Stimulated activated naive CD4-positive, alpha-beta T cell (primary cell): ENCODE measurements at regions not wholly inside any gene's neighbourhood (a gene's known extent, or its start where the extent isn't known, plus 50 kb on each side); places are given as distances from the start of the nearest gene placed in this dataset.

Experiments
- DNase-seq, 6 experiments: peaks; one replicate each; lab custom pipeline; 2025; lab: John Stamatoyannopoulos, UW

GRCh38 chr20:39904476-39905112 lies 784.4 kb downstream of the MAFB start:
- no peak for DNase-seq

DNA sequence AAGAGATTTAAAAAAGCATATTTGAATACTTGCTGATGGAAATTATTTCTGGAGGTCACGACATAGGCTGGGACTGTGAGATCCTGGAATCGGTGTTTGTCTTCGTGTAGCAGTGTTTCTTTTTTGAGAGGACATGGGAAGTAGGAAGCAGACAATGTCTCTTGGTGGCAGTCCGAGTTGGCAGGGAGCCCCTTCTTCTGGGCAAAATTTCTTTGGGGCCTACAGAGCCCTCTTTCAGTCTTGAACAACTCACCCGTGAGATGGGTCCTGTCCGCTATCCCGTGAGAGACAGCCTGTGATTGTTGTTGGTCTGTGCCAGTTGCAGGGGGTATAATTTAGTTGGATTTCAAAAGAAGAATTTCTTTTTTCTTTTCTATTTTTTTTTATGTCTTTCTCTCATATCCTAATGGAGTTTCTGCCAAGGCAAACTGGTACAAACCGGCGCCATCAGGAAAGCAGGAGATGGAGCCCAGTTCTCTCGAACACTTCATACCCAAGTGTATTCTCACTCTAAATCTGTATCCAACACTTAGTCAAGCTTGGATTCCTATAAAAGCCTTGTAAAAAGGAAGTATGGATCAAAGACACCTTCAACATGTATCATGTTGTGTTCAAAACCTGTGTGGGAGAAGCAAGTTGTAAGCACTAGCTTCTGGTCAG lies 785.1 kb downstream of the MAFB start:
- DNase-seq, result no peak

- DNase-seq, result no peak
Measured at GRCh38 chr20:39899881-39900280, 789.2 kb downstream of the MAFB start.

DNA sequence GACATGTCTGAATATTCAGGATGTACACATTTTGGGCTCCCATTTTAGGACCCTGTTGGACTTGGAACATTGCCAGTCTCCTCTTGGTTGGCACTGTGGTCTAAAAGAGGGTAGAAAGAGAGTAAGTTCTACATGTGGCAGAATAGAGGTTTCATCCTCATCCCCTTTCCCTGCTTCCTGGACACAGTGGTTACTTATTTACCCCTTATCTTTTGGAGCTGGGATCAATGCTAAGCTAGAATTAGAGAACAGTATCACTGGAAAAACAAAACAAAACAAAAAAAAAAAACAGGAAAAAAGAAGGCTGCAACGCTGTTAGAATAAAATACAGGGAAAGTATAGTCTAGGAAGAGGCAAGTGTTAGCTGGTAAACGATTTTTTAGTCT lies 790.6 kb downstream of the MAFB start:
- no peak for DNase-seq

GRCh38 chr20:39897781-39898466 lies 791.1 kb downstream of the MAFB start:
- DNase-seq, result no peak

- no peak for DNase-seq
Measured at GRCh38 chr20:39897058-39897457, 792.0 kb downstream of the MAFB start.

- DNase-seq, result no peak
Measured at GRCh38 chr20:39894067-39894466, 795.0 kb downstream of the MAFB start.

DNA sequence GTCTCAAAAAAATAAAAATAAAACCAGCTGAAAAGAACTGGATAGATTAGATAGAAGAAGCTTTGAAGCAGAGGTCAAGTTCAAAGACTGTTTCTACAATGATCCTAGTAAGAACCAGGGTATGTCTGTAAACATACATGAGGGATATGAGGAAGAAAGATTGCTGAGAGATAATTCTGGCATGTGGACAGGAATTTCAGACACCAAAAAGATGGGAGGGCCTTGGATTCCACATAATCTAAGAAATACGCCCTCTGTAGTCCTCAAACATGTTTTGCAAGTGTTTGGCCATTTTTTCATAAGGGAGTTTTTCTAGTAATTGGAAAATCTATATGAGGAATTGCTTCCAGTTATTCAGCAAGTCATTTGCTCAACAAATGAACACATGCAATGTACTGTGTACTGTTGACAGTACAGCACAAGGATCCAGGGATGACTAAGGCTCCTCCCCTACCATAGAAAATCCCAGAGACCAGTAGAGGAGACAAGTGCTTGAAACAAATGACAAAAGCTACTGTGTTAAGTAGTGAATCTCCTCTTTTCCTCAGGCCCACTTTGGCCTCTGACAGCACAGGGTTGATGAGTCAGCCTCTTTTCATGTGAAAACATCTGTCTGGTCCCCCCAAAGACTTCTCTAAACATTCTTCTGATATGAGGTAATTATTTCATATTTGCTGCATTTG lies 795.9 kb downstream of the MAFB start:
- no peak for DNase-seq

DNA sequence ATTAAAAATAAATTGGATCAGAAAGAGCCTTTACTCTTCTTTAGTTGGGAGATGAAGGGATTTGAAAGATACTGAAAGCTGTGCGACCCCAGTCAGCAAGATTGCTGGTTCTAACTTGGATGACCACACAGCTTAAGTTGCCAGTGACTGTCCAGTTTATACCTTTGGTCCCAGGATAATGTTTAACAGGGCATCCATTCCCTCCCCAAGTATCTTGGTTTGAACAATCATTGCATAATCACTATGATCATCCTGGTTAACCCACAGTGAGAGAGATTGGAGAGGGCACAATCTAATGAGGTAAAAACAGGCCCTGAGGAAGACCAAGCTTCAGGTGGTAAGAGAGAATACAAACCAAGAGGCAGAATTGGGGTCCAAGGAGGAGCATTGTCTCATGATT lies 798.3 kb downstream of the MAFB start:
- DNase-seq, result no peak

DNA sequence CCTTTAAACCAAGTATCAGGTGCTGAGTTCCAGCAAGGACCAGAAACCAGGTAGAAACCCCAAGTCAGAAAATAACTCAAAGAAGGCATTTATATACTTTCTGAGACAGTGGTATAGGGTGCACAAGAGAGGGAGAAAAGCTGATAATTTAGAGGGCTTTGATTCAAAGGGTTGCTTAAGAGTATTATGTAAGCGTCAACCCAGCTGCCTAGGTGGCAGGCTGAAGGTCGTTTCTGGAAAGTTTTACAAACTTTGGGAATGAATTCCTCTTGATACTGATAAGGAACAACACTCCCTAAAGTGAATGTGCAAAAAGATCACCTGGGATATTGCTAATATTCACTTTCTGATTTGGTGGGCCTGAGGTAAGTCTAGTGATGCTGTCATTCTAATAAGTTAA lies 800.7 kb downstream of the MAFB start:
- no peak for DNase-seq

DNA sequence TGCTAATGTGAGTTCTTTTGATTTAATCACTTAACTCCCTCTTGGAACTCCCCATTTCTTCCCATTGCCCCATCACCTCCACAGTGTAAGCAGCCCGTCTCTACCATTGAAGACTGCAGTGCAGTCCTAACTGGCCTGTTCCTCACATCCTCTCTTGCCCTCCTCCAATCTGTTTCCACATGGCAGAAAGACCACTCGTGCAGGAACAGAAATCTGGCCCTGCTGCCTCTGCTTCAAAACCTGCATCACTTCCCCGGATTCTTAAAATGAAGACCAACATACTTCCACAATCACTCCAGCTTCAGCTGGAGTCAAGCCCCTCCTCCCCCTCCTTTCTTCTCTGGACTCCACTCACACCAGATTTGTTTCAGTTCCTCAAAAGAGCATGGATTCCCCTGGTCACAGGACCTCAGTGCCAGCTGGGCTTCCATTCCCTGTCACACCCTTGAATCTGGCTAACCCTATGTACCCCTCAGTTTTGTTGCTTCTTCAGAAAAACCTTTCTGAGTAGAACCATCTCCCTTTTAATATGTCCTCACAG lies 802.3 kb downstream of the MAFB start:
- no peak for DNase-seq

DNA sequence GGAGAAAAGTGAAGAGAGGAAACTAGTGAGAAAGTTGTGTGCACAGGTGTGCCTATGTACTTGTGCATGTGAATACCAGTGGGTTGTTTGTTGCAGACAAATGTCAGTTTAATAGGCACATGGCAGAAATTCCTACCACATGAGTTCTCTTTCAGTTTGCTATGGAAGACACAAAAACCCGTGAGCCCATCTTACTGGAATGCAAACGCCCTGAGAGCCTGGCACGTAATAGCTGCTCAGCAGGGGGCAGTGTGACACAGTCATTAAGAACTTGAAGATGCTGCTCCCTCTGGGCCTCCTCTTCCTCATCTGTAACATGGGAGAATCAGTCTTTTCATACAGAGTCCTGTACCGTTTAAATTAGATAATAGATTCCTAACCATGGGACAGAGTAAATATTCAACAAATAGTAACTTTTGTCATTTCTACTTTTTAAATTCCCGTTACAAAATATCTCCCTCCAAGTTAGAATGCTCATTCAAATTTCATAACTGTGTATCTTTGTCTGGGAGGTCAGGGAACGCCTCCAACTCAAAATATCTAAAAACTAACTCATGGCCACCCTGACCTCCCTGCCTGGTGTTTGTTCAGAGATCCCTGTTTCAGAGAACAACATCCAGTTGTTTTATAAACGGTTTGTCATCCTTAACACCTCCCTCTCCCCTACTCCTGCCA lies 802.9 kb downstream of the MAFB start:
- DNase-seq, result no peak

DNA sequence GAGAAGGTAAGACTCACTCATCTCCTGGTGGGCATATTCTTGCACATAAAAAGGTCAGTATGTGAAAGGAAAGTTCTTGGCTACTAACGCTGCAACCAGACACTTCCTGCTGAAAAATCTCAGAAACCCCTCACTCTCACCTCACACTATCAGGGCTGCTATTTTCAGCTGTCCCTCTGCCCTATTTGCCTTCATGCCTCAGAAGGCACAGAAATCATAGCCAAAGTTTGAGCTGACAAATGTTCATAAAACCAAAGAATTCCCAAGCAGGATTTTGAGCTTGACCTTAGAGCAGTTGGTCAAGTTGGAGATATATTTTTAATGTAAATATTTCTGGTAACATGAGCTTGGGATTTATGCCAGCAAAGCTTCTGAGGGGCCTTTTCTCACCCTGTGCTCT lies 806.2 kb downstream of the MAFB start:
- no peak for DNase-seq

GRCh38 chr20:39880890-39881289 lies 808.1 kb downstream of the MAFB start:
- DNase-seq, result no peak

- no peak for DNase-seq
Measured at GRCh38 chr20:39879296-39879695, 809.7 kb downstream of the MAFB start.

DNA sequence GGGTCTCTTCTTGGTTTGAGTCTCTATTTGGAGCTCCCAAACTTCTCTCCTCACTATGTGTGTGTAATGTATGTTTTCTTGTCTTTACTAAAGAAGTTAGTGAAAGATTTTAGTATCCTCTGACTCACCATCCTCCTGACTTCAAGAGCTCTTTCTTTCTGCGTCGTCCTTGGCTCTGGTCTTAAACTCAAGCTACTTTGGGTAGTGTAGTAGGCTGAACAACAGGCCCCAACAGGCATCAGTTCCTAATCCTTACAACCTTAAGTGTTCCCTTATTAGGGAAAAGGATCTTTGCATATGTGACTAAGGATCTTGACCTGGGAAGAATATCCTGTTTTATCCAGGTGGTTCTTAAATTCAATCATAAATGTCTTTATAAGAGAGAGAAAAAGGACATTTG lies 810.2 kb downstream of the MAFB start:
- DNase-seq, result no peak

- DNase-seq, result no peak
Measured at GRCh38 chr20:39878320-39878719, 810.7 kb downstream of the MAFB start.

DNA sequence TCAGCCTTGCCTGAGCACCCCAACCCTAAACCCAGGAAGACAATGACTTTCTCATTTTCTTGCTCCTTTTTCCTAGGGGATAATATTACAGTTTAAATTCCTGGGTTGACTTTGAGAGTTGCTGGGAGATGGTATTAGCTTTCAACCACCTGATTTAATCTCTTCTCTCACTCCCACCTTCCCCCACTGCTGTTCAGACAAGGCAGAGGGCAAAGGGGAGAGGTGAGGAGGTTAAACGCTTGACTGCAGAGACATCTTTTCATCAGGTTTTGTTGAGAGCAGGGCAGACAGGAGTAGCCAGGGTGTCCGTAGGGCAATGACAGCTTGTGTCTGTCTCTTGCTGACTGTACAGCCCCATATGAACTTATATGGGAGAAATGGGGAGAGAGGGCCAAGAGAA lies 811.2 kb downstream of the MAFB start:
- DNase-seq, result no peak

DNA sequence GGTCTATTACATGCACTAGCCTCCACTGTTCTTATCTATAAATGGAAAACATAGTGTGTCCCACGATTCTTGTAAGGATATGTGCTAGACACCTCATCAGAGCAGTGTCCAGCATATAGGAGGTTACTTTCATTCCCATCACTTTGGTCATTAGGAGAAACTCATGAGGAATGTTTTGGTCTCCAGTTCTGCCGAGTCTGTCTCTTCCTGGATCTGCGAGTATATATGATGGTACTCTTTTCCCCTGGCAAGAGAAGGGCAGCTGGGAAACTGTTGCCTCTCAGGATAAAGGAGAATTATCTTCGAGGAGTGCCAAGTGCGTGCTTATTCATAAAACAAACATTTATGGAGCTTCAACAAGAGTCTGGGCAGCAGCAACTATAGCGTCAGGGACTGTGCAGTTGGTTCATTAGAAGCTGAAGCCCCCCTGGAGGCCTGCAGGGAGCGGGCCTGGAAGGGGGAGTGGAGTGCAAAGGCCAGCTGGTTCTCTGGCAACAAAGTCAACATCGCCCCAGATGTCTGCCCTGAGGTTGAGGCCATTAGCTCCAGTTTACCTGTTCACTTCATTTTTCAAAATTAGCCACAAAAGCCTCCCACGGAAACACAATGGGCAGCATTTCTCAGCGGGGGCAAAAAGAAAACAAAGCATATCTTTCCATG lies 811.9 kb downstream of the MAFB start:
- DNase-seq, result no peak

DNA sequence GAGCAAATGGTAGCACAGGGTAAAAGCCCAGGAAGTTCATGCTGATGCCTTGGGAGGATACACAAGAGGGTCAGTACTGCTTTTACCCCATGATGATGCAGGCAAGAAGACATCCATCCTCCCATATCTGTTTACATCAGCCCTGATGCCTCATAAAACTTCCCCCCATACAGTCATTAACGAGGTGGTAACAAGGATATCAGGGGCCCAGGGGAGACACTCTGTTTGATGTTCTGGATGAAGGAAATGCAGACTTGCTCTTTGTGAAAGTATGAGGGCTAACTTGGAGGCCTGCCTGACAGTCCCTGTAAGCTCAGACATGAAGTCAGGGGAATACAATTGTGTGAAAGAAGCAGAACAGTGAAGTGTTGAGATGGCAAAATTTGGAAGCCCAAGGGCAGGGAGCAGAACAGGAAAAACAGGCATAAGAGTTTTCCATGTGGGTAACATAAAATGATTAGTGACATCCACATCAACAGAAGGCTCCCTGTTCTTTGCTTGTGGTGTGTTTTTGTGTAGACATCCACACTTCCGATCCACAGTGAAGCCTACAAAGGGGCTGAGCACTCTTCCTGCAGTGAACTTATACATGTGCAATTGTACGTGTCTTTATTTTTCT lies 813.4 kb downstream of the MAFB start:
- DNase-seq, result no peak
